HG03045 (cell line): ENCODE measurements at regions not wholly inside any gene's neighbourhood (a gene's known extent, or its start where the extent isn't known, plus 50 kb on each side); places are given as distances from the start of the nearest gene placed in this dataset.
"Not testable (repeated sequence)": the region's sequence is repeated elsewhere in the genome, so short reads cannot be mapped to it uniquely, and the experiment has no call there.

ENCODE experiments used
- ATAC-seq: cut with Tn5 transposase; IDR thresholded peaks from one replicate; pipeline ENCODE4 v1.9.1; 2021; ENCODE audit warnings: mild to moderate bottlenecking, moderate library complexity; ENCODE audit not compliant: unreplicated experiment

DNA sequence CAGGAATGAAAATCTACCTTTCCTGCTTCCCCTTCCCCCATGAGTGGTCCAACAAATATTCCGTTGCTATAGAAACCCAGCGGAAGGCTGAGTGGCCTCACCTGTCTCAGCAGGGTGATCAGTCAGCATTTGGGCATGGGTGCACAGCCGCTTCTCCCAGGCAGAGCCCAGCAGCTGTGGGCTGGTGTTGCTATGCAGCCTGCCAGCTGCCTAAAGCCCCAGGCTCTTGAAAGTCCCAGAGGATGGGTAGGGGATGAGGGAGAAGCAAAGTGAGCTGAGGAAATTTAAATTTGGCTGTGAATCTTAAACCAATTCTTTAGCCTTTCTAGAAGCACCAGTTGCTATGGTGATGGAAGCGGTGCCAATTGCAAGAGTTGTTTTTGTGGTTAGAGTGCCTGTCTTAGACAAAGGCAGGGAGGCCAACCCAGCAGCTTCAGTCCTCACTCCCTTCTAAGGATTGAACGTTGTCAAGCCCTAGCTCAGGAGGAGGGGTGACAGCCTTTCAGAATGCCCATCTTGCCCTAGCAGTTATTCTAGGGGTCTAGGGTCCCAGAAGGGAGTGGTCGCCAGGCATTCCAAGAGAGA, 151.5 kb upstream of the PITX1 start:
- no peak for ATAC-seq

DNA sequence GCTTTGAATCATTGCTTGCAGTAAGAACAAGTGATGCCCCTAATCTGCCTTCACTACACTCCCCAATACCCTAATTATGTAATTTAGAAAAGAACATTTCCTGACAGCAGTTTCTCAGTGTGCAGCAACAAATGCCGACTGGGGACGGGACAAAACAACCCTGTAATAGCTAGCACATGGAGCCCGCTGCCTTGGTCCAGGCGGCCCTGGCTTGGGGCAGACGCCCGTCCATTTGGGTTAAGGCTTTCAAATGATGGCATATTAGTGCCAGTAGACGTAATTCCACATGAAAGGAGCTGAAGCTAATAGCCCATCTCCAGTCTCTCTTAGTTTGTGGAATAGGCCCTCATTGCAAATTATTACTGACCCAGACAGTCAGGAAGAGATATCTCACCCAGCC, 150.6 kb upstream of the PITX1 start:
- ATAC-seq, result no peak

DNA sequence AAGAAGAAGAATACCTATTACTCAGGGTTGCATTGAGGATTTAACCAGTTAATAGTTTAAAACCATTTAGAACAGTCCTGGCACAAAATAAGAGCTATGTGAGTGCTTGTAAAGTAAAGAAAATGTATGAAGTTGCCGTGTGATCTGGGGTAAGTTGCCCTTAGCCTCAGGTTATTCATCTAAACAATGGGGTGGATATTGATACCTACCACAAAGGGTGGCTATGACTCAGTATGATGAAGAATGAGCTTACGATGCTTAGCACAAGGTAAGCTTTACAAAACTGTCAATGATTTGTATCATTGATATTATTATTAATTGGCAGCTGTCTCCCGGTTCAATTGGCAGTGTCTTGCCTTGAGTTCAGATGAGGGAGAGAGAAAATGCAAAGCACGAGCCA, 149.4 kb upstream of the PITX1 start:
- ATAC-seq, result no peak

GRCh38 chr5:135182675-135183074, 148.6 kb upstream of the PITX1 start:
- no peak for ATAC-seq

- no peak for ATAC-seq
Observed at GRCh38 chr5:135181653-135182052, 147.6 kb upstream of the PITX1 start.

DNA sequence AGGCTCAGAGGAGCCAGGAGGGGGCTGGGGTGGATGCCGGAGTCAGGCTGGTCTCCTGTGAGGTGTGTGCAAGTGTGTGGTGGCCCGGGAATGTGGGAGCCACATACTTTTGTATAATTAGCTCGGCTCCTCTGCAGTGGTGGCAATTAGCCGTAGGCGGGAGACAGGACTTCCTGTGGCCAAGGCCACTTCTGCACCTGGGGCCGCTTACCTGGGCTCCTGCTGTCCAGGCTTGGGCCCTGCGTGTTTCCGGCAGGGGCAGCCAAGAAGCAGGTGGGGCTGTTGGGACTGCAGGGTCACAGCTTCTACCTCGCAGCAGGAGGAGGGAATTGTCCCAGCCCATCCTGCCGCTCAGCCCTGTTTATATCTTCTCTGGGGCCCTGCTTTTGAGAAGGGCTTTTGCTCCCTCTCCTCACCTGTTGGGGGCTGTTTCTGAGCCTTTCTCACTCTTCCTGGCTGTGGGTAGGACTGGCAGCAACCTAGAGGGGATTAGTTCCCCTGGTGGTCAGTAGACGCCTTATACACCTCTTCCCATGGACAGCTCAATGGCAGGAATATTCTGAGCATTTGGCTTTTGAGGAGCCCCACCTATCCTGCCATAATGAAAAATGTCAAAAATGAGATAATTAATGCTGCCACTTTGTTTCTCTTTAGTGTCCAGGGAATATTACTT, 145.4 kb upstream of the PITX1 start:
- no peak for ATAC-seq

DNA sequence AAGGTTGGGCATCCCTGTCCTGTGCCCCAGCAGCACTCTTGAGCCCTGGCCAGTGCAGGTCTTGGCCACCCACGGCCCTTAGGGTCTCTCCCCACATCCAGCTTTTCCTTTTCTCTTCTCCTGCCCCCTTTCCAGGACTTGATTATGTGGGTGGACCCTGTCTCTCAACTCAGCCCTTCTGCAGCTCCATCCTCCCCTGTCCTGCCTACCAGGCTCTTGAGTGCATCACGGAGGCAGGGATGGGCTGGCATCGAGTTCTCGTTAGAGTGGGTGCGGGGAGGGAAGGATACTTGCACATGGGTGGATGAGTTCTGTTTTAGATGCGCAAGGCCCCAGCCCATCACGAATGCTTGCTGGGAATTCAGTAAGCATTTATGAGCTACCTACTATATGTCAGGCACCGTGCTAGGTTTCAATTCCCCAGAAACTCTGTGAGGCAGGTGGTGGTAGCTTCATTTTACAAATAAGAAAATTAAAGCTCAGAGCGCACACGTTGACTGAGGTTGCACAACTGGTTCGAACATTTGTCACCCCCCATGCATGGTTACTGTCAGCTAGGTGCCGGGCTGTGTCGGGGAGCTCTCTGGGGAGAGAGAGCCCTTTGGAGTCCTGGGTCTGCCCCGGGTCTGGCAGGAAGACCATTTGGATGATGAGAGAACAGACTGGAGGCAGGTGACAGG, 144.6 kb upstream of the PITX1 start:
- ATAC-seq, result no peak

DNA sequence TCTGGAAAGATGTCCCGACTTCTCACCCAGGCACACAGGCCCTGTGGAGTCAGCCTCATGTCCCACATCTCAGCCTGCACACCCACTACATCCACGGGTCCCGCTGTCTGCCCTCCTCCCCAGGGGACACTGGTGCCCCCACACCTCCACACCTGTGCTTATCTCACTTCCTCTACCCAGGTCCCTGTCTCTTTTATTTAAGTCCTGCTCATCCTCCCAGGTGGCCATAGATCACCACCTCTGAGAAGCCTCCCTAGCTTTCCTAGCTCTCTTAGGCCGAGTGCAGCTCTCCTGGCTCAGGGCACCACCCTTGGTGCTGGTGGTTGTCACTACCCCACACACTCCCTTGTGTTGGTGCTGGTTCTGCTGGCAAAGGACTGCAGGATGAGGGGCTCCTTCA, 143.6 kb upstream of the PITX1 start:
- no peak for ATAC-seq

DNA sequence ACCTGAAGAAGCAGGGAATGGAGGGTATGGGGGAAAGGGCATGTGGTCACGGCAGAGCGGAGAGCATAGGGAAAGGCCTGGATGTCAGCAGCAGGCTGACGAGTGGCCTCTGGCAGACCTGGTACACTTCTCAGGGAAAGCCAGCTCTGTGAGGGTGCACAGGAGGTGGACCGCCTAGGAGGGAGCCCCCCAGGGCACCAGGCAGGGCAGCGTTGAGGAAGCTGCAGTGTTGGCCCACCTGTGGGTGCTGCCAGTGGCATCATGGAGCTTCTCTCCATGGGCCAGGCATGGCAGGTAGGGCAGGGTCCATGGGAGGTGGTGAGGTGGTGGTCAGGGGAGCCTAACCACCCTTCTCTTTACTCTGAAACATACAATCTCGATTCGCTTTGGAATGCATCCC, 143.0 kb upstream of the PITX1 start:
- ATAC-seq, result no peak

DNA sequence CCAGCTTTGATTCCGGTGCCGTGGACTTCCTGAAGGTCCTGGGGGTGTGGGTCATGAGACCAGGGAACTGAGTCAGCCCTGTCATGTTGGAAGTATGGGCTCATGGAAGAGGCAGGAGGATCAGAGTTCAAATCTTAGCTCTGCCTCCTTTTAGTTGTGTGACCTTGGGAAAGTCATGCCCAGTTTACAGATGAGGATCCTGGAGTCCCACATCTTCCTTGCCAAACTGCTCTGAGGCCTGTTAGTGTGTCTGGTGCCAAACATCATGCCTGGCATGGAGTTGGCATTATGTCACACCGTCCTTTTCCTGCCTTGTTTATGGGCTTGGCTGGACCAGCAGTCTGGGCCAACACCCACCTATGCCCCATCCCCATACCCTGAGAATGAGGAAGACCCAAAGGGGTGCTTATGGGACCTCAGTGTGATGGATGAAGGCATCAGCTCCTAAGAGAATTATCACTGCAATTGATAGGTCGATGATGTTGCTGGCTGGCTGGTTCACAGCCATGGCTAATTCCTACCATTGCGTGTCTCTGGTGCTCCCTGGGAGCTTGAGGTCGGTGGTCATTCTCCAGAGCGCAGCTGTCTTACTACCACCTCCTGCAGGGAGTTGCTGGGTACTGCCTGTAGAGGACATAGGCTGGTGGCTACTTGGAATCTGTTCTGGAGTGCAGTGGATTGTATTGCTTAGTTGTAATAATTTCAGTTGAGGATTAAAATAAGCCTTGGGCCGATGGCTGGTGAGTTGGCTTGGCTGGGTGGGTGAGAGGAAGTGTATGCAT, 140.5 kb upstream of the PITX1 start:
- ATAC-seq, result no peak

- ATAC-seq, result no peak
Observed at GRCh38 chr5:135173662-135174290, 139.7 kb upstream of the PITX1 start.

DNA sequence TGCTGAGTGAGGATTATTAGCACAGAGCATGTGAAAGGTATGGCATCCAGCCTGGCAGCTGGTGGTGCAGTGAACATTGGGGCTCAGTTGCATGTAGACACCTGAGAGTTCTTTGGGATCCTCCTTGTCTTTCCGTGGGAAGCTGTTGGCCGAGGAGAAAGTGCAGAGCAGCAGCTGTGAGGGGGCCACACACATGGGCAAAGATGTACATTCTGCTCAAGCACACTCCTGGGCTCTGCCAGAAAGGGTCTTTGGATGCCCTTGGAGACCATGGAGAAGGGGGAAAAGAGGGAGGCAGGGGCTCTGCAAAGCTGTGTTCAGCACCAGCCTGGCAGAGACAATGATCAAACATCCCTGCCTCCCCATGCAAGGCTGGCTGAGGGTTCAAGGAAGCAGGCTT, 138.7 kb upstream of the PITX1 start:
- ATAC-seq, result no peak

- ATAC-seq, result no peak
Observed at GRCh38 chr5:135171336-135171735, 137.3 kb upstream of the PITX1 start.

GRCh38 chr5:135170500-135170899, 136.5 kb upstream of the PITX1 start:
- ATAC-seq, result no peak

- ATAC-seq, result no peak
Observed at GRCh38 chr5:135169753-135170152, 135.7 kb upstream of the PITX1 start.

DNA sequence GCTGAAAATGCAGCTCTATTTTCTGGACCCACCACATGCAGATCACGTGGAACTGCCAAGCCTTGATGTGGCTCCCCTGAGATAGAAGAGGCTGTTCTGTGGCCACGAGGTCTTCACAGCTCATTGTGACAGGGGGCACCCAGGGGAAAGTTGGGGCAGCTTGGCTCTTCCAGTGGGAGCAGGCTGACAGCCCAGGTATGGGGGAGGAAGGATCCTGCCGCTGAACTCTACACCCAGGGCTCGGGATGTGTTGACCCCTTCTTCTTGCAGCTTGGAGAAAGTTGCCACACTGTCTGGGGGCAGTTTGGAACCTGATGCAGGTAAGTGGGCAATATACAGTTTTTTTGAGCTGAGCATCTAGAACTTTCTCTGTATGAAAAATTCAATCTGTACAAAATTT, 133.6 kb upstream of the PITX1 start:
- ATAC-seq, result no peak

DNA sequence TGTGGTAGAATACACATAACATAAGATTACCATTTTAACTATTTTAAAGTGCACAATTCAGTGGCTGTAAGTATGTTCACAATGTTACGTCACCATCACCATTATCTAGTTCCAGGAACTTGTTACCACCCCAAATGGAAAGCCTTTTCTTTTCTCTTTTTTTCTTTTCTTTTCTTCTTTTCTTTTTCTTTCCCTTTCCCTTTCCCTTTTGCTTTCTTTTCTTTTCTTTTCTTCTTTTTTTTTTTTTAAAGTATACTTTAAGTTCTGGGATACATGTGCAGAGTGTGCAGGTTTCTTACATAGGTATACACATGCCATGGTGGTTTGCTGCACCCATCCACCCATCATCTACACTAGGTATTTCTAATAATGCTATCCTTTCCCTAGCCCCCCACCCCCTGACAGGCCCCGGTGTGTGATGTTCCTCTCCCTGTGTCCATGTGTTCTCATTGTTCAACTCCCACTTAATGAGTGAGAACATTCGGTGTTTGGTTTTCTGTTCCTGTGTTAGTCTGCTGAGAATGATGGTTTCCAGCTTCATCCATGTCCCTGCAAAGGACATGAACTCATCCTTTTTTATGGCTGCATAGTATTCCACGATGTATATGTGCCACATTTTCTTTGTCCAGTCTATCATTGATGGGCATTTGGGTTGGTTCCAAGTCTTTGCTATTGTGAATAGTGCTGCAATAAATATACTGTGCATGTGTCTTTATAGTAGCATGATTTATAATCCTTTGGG, 131.0 kb upstream of the PITX1 start:
- not testable (repeated sequence) for ATAC-seq

DNA sequence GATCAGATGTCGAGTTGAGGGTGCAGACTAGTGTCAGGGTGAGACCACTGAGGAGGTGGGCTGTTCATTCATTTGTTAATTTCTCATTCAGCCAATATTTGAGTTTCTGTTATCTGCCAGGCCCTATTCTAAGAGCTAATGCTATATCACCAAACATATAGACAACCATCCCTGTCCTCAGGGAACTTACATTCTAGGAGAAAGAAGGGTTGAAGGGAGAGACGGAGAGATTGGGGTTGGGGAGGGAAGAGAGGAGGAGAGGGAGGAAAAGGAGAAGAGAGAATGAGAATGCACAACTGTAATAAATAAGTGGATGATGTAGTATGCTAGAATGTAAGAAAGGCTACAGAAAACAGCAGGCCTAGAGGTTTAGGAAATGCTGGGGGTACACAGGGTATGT, 129.9 kb upstream of the PITX1 start:
- ATAC-seq, result no peak

GRCh38 chr5:135163391-135163790, 129.4 kb upstream of the PITX1 start:
- ATAC-seq, result no peak

GRCh38 chr5:135162661-135163265, 128.7 kb upstream of the PITX1 start:
- no peak for ATAC-seq
